ENCODE measurements at regions not wholly inside any gene's neighbourhood (a gene's known extent, or its start where the extent isn't known, plus 50 kb on each side); places are given as distances from the start of the nearest gene placed in this dataset.

DNA sequence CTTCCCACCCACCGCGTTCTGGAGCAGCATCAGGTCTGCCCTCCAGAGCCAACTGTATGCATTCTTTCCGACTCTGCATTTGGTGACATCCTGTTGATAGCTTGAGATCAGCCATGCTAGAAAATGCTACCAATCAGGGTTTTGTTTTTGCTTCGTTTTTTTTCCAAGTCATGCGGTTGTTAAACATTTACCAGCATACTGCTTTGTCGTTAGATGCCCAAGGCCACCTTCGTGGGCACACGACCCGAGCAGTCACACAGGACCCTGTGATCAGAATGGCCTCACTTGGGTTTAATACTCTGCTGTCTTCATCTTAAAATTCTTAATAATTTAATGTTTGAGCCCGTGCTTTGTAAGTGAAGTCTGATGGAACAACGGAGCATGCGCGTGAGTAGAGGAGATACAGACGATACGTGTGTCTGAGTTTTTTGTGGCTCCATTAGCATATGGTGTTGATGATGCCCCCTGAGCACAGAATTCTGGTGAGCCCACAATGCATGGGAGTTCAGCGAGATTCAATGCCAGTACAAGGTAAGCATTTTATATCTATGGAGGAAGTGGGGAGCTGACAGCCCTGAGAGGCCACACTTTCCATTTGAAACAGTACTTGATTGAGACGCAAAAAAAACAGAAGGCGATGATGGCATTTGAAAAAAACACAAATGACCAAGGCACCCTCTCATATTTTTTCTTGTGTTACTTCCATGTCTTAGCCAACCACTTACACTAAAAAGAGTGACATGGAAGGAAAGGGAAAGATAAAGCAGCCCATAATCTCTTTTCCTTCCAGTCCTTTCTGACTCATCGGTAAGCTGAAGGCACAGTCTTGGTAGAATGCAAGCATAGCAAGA, 323.6 kb downstream of the BCOR start:
- Histone ChIP-seq H3K18ac (ENCODE audit: insufficient read length, low read depth, low read length) (no peak overlapping the region), H3K4me2 (ENCODE audit: insufficient read depth, insufficient read length, low read length) (peak overlapping the region; percentile 20), H4K8ac (replicated peaks; ENCODE audit: insufficient read length, low read depth, low read length) (no peak overlapping the region), H2AFZ (ENCODE audit: low read length) (no peak overlapping the region), H3K23me2 (ENCODE audit: insufficient read length, low read depth, low read length, poor library complexity, severe bottlenecking) (no peaks in the 10 kb centered on the region), H2BK12ac (ENCODE audit: insufficient read length, low read depth, low read length) (peak overlapping the region; percentile 86), H3K79me2 (ENCODE audit: insufficient read depth, low read length) (no peaks in the 10 kb centered on the region), H3K27ac (ENCODE audit: insufficient read length, low read depth, low read length) (peak overlapping the region; percentile 55), H2BK20ac (ENCODE audit: low read depth, low read length, poor library complexity, severe bottlenecking) (no peak overlapping the region), H2BK15ac (ENCODE audit: low read depth, low read length) (no peak overlapping the region), H3K79me1 (ENCODE audit: insufficient read depth, low read depth, low read length, poor library complexity, severe bottlenecking) (no peaks in the 10 kb centered on the region), H3K9ac (ENCODE audit: extremely low read depth, insufficient read length, low read length) (no peak overlapping the region), H2AK5ac (ENCODE audit: insufficient read length, low read length) (peak overlapping the region; percentile 78), H2BK5ac (ENCODE audit: insufficient read length, low read length) (peak overlapping the region; percentile 35), H3T11ph (ENCODE audit: low read length) (no peak overlapping the region), H3K9me3 (ENCODE audit: control insufficient read depth, low read depth, low read length) (no peaks in the 10 kb centered on the region), H4K5ac (ENCODE audit: insufficient read length, low read depth, low read length) (peak overlapping the region; percentile 46), H3K56ac (ENCODE audit: insufficient read length, low read depth, low read length) (no peak overlapping the region), H4K20me1 (ENCODE audit: control insufficient read depth, insufficient read depth, insufficient read length) (no peaks in the 10 kb centered on the region), H3K23ac (ENCODE audit: insufficient read length, low read depth, low read length) (no peak overlapping the region), H3K4ac (ENCODE audit: low read depth, low read length) (no peak overlapping the region), H3K4me1 (ENCODE audit: insufficient read depth, low read length) (peaks cover 24% of the 10 kb centered on the region), H3K27me3 (ENCODE audit: insufficient read depth, low read length) (no peaks in the 10 kb centered on the region), H2BK120ac (ENCODE audit: low read depth, low read length, poor library complexity, severe bottlenecking) (no peak overlapping the region), H3K14ac (ENCODE audit: insufficient read depth, low read length) (peak overlapping the region; percentile 29; the same call in 1 of the 2 replicates), H4K91ac (ENCODE audit: insufficient read length, low read depth, low read length) (no peak overlapping the region)
- WGBS (ENCODE audit: extremely low coverage, insufficient read length, low lambda C conversion rate) = no CpG with 5 or more reads among the region's 19 CpGs
- Mint-ChIP-seq H3K4me3 (peak overlapping the region in 1 of 2 experiments; percentile 25; a peak in 1 of 5 replicates), H3K27ac (peak overlapping the region; percentile 13 to 81 (median 74); a peak in 6 of 7 replicates), H3K36me3 (ENCODE audit: insufficient read depth in 1 of 3, low read depth in 3 of 3) (peaks cover 0 to 8% (median 4%) of the 10 kb centered on the region in 3 experiments; a peak in 5 of 7 replicates), H3K4me1 (peaks cover 36 to 44% of the 10 kb centered on the region in 2 experiments), H3K27me3 (ENCODE audit: low read depth) (peaks cover 2% of the 10 kb centered on the region), H3K9me3 (peaks cover 60 to 61% of the 10 kb centered on the region in 2 experiments)
- DNase-seq = no peak
- TF ChIP-seq CTCF (conservative IDR thresholded peaks at IDR 0.05) = no peak

All from H9 (cell line).